GM13977 (cell line): ENCODE measurements at regions not wholly inside any gene's neighbourhood (a gene's known extent, or its start where the extent isn't known, plus 50 kb on each side); places are given as distances from the start of the nearest gene placed in this dataset.
"Not testable (repeated sequence)": the region's sequence is repeated elsewhere in the genome, so short reads cannot be mapped to it uniquely, and the experiment has no call there.

Experiments
- DNase-seq: peaks from one replicate; pipeline ENCODE4 v3.0.0; 2012; ENCODE audit warnings: low spot score
- in situ Hi-C: fragments of 300-500 bp; cut with MboI; formaldehyde crosslinking; loops from one replicate; pipeline ENCODE4 v1.12.0; 2022; ENCODE audit warnings: low sequenced_read_pairs, low pct_unique_long_range_greater_than_20kb, mixed read lengths, inconsistent platforms; ENCODE audit not compliant: unreplicated experiment
- TF ChIP-seq, protein P1 (sequence below): IDR thresholded peaks from 2 replicates; pipeline ENCODE4 v1.5.1; 2012; ENCODE audit warnings: mild to moderate bottlenecking, control low read depth; ENCODE audit not compliant: insufficient read depth; ENCODE audit errors: extremely low read depth, missing control alignments

DNA sequence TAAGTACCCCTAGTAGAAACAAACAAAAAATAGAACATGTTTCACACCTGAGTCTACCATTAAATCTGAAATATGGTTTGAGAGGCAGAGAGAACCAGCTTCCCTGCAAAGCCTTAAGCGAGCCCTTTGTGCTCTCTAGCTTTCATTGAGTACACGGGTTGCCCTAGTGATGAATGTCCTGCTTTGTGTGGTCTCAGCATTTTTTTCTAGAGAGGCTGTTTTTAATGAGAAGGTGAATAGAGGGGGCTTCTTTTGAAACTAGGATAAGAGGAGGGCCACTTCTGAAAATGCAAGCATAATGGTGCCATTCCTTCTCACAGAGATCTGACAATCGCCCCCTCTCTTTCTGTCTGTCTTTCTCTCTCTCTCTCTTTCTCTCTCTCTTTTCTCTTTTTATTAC, 131.3 kb downstream of the MACIR start:
- TF ChIP-seq, protein P1, sequence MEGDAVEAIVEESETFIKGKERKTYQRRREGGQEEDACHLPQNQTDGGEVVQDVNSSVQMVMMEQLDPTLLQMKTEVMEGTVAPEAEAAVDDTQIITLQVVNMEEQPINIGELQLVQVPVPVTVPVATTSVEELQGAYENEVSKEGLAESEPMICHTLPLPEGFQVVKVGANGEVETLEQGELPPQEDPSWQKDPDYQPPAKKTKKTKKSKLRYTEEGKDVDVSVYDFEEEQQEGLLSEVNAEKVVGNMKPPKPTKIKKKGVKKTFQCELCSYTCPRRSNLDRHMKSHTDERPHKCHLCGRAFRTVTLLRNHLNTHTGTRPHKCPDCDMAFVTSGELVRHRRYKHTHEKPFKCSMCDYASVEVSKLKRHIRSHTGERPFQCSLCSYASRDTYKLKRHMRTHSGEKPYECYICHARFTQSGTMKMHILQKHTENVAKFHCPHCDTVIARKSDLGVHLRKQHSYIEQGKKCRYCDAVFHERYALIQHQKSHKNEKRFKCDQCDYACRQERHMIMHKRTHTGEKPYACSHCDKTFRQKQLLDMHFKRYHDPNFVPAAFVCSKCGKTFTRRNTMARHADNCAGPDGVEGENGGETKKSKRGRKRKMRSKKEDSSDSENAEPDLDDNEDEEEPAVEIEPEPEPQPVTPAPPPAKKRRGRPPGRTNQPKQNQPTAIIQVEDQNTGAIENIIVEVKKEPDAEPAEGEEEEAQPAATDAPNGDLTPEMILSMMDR = no peak
- DNase-seq = no peak
- in situ Hi-C loops = no loop called here

DNA sequence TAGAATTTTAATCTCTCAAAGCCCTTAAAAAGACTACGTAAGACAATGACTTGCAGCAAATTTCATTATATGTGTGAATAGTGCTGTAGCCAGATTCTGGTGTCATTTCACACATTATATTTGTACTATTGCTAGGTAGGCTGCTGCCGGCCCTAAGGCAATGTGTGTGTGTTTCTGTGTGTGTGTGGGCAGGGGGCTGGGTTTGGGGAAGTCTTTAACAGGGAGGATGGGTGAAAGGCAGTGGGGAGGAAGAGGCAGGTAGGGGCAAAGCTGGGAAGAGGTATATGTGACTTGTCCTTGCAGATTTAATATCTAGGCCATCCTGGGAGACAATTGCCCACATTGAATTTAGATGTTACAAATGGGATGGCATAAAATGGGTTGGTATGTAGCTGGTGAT, 130.8 kb downstream of the MACIR start:
- DNase-seq = no peak
- in situ Hi-C loops = no loop called here
- TF ChIP-seq, protein P1 = no peak

DNA sequence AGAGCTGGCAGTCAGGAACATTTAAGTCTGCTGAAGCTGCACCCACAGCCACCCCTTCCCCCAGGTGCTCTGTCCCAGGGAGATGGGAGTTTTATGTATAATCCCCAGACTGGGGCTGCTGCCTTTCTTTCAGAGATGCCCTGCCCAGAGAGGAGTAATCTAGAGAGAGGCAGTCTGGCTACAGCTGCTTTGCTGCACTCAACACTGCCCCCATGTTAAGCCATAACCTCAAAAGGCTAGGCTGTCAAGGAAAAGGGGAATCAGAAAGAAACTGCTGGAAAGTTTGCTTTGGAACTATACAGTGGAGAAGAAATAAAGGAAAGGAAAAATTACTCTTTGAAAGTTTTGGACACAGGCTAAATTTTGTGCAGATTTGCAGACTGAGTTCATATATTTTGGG, 127.2 kb downstream of the MACIR start:
- DNase-seq = no peak
- TF ChIP-seq, protein P1 = no peak
- in situ Hi-C loops = no loop called here

DNA sequence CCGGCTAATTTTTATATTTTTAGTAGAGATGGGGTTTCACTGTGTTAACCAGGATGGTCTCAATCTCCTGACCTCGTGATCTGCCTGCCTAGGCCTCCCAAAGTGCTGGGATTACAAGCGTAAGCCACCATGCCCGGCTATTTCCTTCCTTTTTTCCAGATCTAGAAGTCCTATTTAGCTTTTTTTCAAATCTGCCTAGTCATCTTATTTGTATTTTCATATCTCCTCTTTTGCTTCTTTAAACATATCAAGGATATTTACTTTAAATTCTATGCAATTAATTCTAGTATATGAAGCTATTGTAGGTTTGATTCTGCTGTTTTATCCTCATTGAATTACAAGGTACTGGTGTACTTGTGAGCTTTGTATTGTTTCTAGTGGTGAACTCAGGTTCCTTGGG, 119.1 kb downstream of the MACIR start:
- in situ Hi-C loops, DNase-seq: not testable (repeated sequence)

DNA sequence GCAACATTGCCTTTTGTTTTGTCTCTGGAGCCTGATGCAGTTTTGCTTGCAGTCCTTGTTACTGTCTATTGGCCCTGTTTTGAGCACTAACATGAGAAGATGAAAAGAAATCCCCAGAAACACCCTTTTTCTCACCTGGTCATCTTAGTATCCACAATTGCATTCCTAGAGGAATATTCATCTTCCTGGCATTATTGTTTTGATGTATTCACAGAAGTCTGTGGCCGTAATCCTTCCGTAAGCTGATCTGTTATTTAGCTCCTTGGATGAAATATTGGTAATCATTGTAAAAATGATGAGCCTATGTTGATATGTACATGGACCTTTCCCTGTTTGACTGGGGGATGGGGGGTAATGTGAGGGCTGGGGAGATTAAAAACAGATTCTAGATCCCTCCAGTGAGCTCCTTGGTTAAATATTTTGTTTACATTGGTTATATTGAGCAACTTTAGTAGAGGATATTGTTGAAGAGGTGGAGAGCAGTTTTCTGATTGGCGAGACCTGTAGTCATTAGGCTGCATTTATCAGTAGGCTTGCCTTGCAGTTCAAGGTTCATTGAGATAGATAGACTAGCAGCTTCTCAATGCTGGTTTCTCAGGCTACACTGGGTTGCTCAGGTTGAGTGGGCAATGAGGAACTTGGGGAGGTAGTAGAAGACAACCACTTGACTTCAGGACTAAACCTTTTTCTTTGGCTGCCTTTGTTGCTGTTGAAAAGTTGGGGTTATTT, 117.5 kb downstream of the MACIR start:
- DNase-seq = no peak
- TF ChIP-seq, protein P1 = no peak
- in situ Hi-C loops = no loop called here

DNA sequence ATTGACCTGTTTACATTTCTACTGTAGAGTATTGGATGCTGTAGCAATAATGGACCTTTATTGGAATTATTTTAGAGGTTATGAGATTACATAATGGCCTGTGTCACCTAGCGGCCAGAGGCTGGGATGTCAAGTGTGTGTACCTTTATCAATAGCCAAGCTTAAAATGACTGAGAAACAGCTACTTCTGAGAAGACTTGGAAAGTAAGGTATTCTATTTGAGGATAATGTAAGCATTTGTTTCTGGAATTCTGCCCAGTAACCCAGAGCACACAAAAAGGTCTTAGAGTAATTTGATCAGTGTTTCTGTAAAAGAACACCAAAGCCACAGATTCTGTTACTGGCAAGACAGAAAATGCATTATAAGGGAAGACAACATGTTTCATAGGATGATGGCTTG, 116.8 kb downstream of the MACIR start:
- DNase-seq = no peak
- TF ChIP-seq, protein P1 = no peak
- in situ Hi-C loops = no loop called here

DNA sequence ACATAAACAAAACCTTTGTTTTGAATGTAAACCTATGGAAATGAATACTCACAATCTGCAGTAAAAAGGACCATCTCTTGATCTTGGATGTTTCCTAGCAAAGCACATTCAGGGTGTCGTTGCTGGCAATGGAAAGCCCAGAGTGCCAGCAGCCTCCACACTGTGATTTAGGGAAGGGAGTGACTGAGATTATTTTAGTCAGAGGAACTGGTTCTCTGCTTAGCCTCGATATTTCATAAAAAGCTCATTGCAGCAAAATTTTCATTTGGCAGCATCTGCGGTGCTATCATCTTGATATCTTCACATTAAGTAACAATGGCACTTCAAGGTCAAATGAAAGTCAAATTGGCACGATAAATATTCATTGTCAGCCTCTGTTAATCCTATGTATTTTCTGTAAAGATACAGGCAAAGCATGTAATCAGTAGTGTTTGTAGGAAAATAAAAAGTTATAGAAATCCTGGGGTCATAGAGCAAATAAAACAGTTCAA, 116.0 kb downstream of the MACIR start:
- in situ Hi-C loops = no loop called here
- no peak for DNase-seq
- TF ChIP-seq, protein P1 = no peak
